GM12878 (cell line): ENCODE measurements at regions not wholly inside any gene's neighbourhood (a gene's known extent, or its start where the extent isn't known, plus 50 kb on each side); places are given as distances from the start of the nearest gene placed in this dataset.

Experiments used
- ATAC-seq: fragments of 200-7000 bp; cut with Tn5 transposase; 3 replicates; pipeline ENCODE4 v1.9.1; 2020; ENCODE audit warnings: mild to moderate bottlenecking, moderate library complexity
- BruUV-seq: library from RNA; stranded (reverse); fragments of 400-500 nt; replicated peaks from 2 replicates; lab custom pipeline; 2021; lab: Mats Ljungman, UMichigan
- CTCF ChIA-PET: fragments of 300-600 bp; sonication (Branson Sonifier 250); formaldehyde crosslinking; extraction: SDS; loops from one replicate; lab custom pipeline; 2021; ENCODE audit warnings: inconsistent platforms; lab: Yijun Ruan, JAX
- POLR2A ChIA-PET: fragments of 350-600 bp; formaldehyde crosslinking; extraction: SDS; loops from one replicate; lab custom pipeline; 2021; ENCODE audit warnings: inconsistent platforms; lab: Charles Lee
- RAD21 ChIA-PET: fragments of 300-600 bp; sonication (Branson Sonifier 250); formaldehyde crosslinking; loops from one replicate; lab custom pipeline; 2023; ENCODE audit warnings: antibody characterized with exemption; ENCODE audit not compliant: unreplicated experiment; lab: Charles Lee
- SMC1A ChIA-PET: fragments of 300-600 bp; sonication (Branson Sonifier 250); formaldehyde crosslinking; loops from one replicate; lab custom pipeline; 2023; ENCODE audit not compliant: unreplicated experiment, uncharacterized antibody; lab: Charles Lee
- DNase-seq: peaks from one replicate; pipeline ENCODE4 v3.0.0-alpha.2; 2011; ENCODE audit warnings: low read depth, low spot score
- FAIRE-seq: peaks from 3 replicates; lab custom pipeline; 2011; peaks lifted over from hg19 to GRCh38; lab: Jason Lieb, UNC
- H2AFZ ChIP-seq: 2 replicates; pipeline ENCODE4 v1.6.0; 2011; ENCODE audit warnings: low read depth, low read length, control low read depth; ENCODE audit not compliant: control insufficient read depth
- H3K27ac ChIP-seq: 2 replicates; pipeline ENCODE4 v1.5.1; 2011; ENCODE audit warnings: control low read depth; ENCODE audit not compliant: control insufficient read depth, insufficient read depth
- H3K27me3 ChIP-seq, 2 experiments: replicated peaks in 1 of 2; 2 replicates each; pipeline versions ENCODE4 v1.6.0 to v1.6.1; 2011; ENCODE audit warnings: low read length in 1 of 2; ENCODE audit not compliant: control insufficient read depth in 2 of 2, insufficient read depth in 2 of 2
- H3K36me3 ChIP-seq, 2 experiments: 2 replicates each; pipeline ENCODE4 v1.5.1; 2011; ENCODE audit warnings: low read length in 1 of 2; ENCODE audit not compliant: control insufficient read depth in 2 of 2, insufficient read depth in 2 of 2
- H3K4me1 ChIP-seq: 2 replicates; pipeline ENCODE4 v1.6.1; 2011; ENCODE audit warnings: mild to moderate bottlenecking, low read length, moderate library complexity, mixed read lengths; ENCODE audit not compliant: control insufficient read depth, insufficient read depth
- H3K4me2 ChIP-seq: 2 replicates; pipeline ENCODE4 v1.6.0; 2011; ENCODE audit warnings: control low read depth; ENCODE audit not compliant: control insufficient read depth, insufficient read depth
- H3K4me3 ChIP-seq: fragments of 200-600 bp; sonication (generic); 2 replicates; pipeline ENCODE4 v1.5.1; 2016
- H3K79me2 ChIP-seq: 2 replicates; pipeline ENCODE4 v1.6.0; 2011; ENCODE audit warnings: low read length; ENCODE audit not compliant: control insufficient read depth, insufficient read depth
- H3K9ac ChIP-seq: 2 replicates; pipeline ENCODE4 v1.8.0; 2011; ENCODE audit warnings: low read length, control low read depth, mixed read lengths; ENCODE audit not compliant: control insufficient read depth, insufficient read depth
- H3K9me3 ChIP-seq: replicated peaks from 3 replicates; pipeline ENCODE4 v1.5.1; 2011; ENCODE audit warnings: mild to moderate bottlenecking, low read length; ENCODE audit not compliant: control insufficient read depth, insufficient read depth
- H4K20me1 ChIP-seq: 2 replicates; pipeline ENCODE4 v1.6.0; 2011; ENCODE audit not compliant: control insufficient read depth, insufficient read depth
- ATF2 ChIP-seq: IDR thresholded peaks from 2 replicates; pipeline ENCODE4 v1.6.1; 2012; ENCODE audit warnings: low read length, inconsistent platforms
- CREB1 ChIP-seq: IDR thresholded peaks from 2 replicates; pipeline ENCODE4 v1.6.1; 2012; ENCODE audit warnings: low read depth, mild to moderate bottlenecking, inconsistent platforms
- ELK1 ChIP-seq: IDR thresholded peaks from 2 replicates; pipeline ENCODE4 v1.6.1; 2012; ENCODE audit warnings: low read depth, low read length, improper control_type of control experiment
- EZH2 ChIP-seq: IDR thresholded peaks from 2 replicates; pipeline ENCODE4 v1.6.1; 2012; ENCODE audit warnings: low read depth, mild to moderate bottlenecking, control low read depth, inconsistent platforms, low read length, borderline replicate concordance; ENCODE audit not compliant: control insufficient read depth
- RUNX3 ChIP-seq: IDR thresholded peaks from 2 replicates; pipeline ENCODE4 v1.6.1; 2012; ENCODE audit warnings: low read length, inconsistent platforms
- STAT1 ChIP-seq: fragments of 450-650 bp; conservative IDR thresholded peaks from 2 replicates; pipeline ENCODE4 v1.6.1; 2014; ENCODE audit warnings: antibody characterized with exemption, mild to moderate bottlenecking
- YBX1 ChIP-seq: fragments of 450-650 bp; IDR thresholded peaks from 2 replicates; pipeline ENCODE4 v1.6.1; 2016; ENCODE audit warnings: antibody characterized with exemption
- in situ Hi-C: fragments of 300-500 bp; cut with MboI; formaldehyde crosslinking; loops from 9 replicates; pipeline ENCODE4 v1.14.3; 2018; ENCODE audit warnings: mixed read lengths
- intact Hi-C: fragments of 100-400 bp; cut with micrococcal nuclease; formaldehyde crosslinking; loops from one replicate; pipeline ENCODE4 v1.14.2; 2022; ENCODE audit not compliant: unreplicated experiment
- TF ChIP-seq, protein P1 (sequence below): fragments of 450-650 bp; conservative IDR thresholded peaks from 2 replicates; pipeline ENCODE4 v1.6.1; 2017; ENCODE audit warnings: mild to moderate bottlenecking, moderate library complexity
- TF ChIP-seq, protein P2 (sequence below): IDR thresholded peaks from 2 replicates; pipeline ENCODE4 v1.6.1; 2012; ENCODE audit warnings: low read depth, low read length, improper control_type of control experiment
- TF ChIP-seq, protein P3 (sequence below): fragments of 450-650 bp; IDR thresholded peaks from 2 replicates; pipeline ENCODE4 v1.6.1; 2017; ENCODE audit warnings: borderline replicate concordance

DNA sequence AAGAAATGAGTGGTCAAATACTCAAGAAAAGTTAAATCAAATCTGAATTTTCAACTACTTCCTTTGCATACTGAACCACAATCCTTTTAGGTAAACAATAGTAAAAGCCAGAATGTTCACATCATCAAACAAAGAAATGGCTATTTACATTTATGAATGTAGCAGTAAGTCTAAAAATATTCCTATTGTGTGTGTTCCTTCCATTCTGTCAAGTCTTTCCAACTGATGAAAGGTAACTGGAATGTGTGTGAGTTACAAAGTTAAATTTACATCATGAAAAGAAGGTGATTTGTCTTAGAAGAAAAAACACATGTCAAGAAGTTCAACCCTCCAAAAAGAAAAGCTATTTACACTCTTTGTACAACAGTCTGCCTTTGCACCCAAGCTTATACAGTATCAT lies 203.1 kb downstream of the SIPA1L2 start:
- H3K4me2 ChIP-seq: no peak overlapping the region
- DNase-seq (no peak), FAIRE-seq (no peak), ATAC-seq (no peak)
- ChIA-PET POLR2A (interaction anchor here (0.5 kb wide), 1 partner anchor 210 kb away, joined by 3 read pairs; no protein-coding TSS in a partner anchor), RAD21 (no interaction called here), CTCF (no interaction called here), SMC1A (interaction anchor here (1.5 kb wide), 1 partner anchor 18 kb away, joined by 4 read pairs; no protein-coding TSS in a partner anchor)
- no peak overlapping the region for H3K4me3 ChIP-seq
- in situ Hi-C loops (no loop called here), intact Hi-C loops (no loop called here)
- TF ChIP-seq CREB1 (no peak), ATF2 (no peak), YBX1 (no peak), ELK1 (no peak), STAT1 (no peak), EZH2 (no peak), RUNX3 (no peak)
- TF ChIP-seq, protein P1, sequence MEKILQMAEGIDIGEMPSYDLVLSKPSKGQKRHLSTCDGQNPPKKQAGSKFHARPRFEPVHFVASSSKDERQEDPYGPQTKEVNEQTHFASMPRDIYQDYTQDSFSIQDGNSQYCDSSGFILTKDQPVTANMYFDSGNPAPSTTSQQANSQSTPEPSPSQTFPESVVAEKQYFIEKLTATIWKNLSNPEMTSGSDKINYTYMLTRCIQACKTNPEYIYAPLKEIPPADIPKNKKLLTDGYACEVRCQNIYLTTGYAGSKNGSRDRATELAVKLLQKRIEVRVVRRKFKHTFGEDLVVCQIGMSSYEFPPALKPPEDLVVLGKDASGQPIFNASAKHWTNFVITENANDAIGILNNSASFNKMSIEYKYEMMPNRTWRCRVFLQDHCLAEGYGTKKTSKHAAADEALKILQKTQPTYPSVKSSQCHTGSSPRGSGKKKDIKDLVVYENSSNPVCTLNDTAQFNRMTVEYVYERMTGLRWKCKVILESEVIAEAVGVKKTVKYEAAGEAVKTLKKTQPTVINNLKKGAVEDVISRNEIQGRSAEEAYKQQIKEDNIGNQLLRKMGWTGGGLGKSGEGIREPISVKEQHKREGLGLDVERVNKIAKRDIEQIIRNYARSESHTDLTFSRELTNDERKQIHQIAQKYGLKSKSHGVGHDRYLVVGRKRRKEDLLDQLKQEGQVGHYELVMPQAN: no peak
- TF ChIP-seq, protein P2, sequence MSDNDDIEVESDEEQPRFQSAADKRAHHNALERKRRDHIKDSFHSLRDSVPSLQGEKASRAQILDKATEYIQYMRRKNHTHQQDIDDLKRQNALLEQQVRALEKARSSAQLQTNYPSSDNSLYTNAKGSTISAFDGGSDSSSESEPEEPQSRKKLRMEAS: no peak
- TF ChIP-seq, protein P3, sequence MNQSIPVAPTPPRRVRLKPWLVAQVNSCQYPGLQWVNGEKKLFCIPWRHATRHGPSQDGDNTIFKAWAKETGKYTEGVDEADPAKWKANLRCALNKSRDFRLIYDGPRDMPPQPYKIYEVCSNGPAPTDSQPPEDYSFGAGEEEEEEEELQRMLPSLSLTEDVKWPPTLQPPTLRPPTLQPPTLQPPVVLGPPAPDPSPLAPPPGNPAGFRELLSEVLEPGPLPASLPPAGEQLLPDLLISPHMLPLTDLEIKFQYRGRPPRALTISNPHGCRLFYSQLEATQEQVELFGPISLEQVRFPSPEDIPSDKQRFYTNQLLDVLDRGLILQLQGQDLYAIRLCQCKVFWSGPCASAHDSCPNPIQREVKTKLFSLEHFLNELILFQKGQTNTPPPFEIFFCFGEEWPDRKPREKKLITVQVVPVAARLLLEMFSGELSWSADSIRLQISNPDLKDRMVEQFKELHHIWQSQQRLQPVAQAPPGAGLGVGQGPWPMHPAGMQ: no peak
- H3K27me3 ChIP-seq: no peaks in the 10 kb centered on the region
- no peak overlapping the region for H2AFZ ChIP-seq
- no peak overlapping the region for H3K27ac ChIP-seq
- no peak overlapping the region for H3K9ac ChIP-seq
- H3K79me2 ChIP-seq: no peaks in the 10 kb centered on the region
- no peaks in the 10 kb centered on the region for H4K20me1 ChIP-seq
- no peaks in the 10 kb centered on the region for H3K4me1 ChIP-seq
- BruUV-seq: no TSS peak
- no peaks in the 10 kb centered on the region for H3K9me3 ChIP-seq
- H3K36me3 ChIP-seq: no peaks in the 10 kb centered on the region
